GM23338 (cell line): ENCODE measurements at regions not wholly inside any gene's neighbourhood (a gene's known extent, or its start where the extent isn't known, plus 50 kb on each side); places are given as distances from the start of the nearest gene placed in this dataset.

Experiments used
- EZH2 ChIP-seq: fragments of 200-600 bp; sonication (generic); IDR thresholded peaks from one replicate; pipeline ENCODE4 v1.8.0; 2017; ENCODE audit warnings: antibody characterized with exemption, mild to moderate bottlenecking, low read depth; ENCODE audit not compliant: unreplicated experiment
- EZH2phosphoT487 ChIP-seq: fragments of 200-600 bp; sonication (generic); IDR thresholded peaks from one replicate; pipeline ENCODE4 v1.8.1; 2018; ENCODE audit warnings: antibody characterized with exemption; ENCODE audit not compliant: unreplicated experiment
- JUNB ChIP-seq: IDR thresholded peaks from one replicate; pipeline ENCODE4 v1.6.1; 2016; ENCODE audit warnings: antibody characterized with exemption; ENCODE audit not compliant: unreplicated experiment
- NANOG ChIP-seq: IDR thresholded peaks from 2 replicates; pipeline ENCODE4 v1.6.1; 2016; ENCODE audit warnings: antibody characterized with exemption, borderline replicate concordance
- POLR2AphosphoS5 ChIP-seq: IDR thresholded peaks from 2 replicates; pipeline ENCODE4 v1.6.1; 2016; ENCODE audit warnings: antibody characterized with exemption, low read depth
- REST ChIP-seq: IDR thresholded peaks from one replicate; pipeline ENCODE4 v1.6.1; 2018; ENCODE audit warnings: antibody characterized with exemption; ENCODE audit not compliant: unreplicated experiment
- ZNF462 ChIP-seq: fragments of 250-450 bp; sonication (Bioruptor Pico); IDR thresholded peaks from 2 replicates; pipeline ENCODE4 v1.5.0; 2020; ENCODE audit warnings: mild to moderate bottlenecking, moderate library complexity

- TF ChIP-seq ZNF462 (CRISPR knock-in tag) (no peak), EZH2phosphoT487 (no peak), EZH2 (no peak), REST (no peak), POLR2AphosphoS5 (no peak), NANOG (no peak), JUNB (no peak)
Observed at GRCh38 chr5:60417500-60418181, 282.3 kb downstream of the DEPDC1B start (continued).
